Gastroesophageal sphincter (tissue), 3 donors: ENCODE measurements at regions not wholly inside any gene's neighbourhood (a gene's known extent, or its start where the extent isn't known, plus 50 kb on each side); places are given as distances from the start of the nearest gene placed in this dataset.

ENCODE experiments used
- EP300 ChIP-seq: sonication (generic); formaldehyde crosslinking; IDR thresholded peaks from one replicate; pipeline ENCODE4 v1.6.1; 2017; ENCODE audit warnings: antibody characterized with exemption, mild to moderate bottlenecking
- TF ChIP-seq, protein P1 (sequence below), 4 experiments: fragments of 200-600 bp in 2 of 4; fragments of 450-650 bp in 2 of 4; sonication (generic) in 1 of 4; IDR thresholded peaks; one replicate each; pipeline ENCODE4 v1.5.1; 2017 to 2019; ENCODE audit warnings: antibody characterized with exemption in 4 of 4, mild to moderate bottlenecking in 2 of 4, moderate library complexity in 2 of 4

DNA sequence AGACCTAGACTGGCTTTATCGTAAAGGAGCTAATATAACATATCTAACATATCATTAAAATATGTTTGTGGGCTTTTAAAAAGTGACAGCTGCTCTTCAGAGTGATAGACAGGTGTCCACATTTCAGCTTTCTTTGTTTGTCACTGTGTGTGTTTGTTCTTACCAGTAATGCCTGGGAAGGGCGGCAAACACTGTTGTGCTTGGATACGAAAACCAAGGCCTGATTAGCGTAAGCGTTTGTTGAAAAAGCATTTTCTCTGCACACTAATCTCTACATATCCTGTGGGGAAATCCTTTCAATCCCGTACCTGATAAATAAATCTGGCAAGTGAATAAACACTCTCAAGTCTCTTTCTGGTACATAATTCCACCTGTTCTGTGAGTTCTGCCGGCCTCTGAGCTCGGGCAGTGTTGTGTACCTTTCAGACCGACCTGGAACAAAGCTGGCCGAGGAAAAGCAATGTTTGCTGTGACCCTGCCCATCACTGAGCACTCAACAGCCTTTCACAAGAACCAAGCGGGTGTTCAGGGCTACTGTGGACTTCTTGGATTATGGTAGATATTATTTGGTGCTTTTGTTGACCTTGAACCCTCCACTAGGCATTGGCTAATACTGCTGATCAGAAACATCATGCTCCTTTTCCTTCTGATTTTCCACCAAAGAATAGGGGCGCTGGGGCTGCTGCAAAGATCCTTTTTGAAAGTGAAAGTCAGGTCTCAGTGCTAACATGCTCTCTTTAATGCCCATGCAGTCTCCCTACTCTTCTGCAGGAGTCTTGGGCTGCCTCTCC is 100.4 kb downstream of the CD83 start:
- TF ChIP-seq, protein P1, sequence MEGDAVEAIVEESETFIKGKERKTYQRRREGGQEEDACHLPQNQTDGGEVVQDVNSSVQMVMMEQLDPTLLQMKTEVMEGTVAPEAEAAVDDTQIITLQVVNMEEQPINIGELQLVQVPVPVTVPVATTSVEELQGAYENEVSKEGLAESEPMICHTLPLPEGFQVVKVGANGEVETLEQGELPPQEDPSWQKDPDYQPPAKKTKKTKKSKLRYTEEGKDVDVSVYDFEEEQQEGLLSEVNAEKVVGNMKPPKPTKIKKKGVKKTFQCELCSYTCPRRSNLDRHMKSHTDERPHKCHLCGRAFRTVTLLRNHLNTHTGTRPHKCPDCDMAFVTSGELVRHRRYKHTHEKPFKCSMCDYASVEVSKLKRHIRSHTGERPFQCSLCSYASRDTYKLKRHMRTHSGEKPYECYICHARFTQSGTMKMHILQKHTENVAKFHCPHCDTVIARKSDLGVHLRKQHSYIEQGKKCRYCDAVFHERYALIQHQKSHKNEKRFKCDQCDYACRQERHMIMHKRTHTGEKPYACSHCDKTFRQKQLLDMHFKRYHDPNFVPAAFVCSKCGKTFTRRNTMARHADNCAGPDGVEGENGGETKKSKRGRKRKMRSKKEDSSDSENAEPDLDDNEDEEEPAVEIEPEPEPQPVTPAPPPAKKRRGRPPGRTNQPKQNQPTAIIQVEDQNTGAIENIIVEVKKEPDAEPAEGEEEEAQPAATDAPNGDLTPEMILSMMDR (IDR thresholded peaks at IDR 0.05), result no peak
- TF ChIP-seq EP300, result no peak
